ENCODE measurements at regions not wholly inside any gene's neighbourhood (a gene's known extent, or its start where the extent isn't known, plus 50 kb on each side); places are given as distances from the start of the nearest gene placed in this dataset.

- TF ChIP-seq, protein P1, sequence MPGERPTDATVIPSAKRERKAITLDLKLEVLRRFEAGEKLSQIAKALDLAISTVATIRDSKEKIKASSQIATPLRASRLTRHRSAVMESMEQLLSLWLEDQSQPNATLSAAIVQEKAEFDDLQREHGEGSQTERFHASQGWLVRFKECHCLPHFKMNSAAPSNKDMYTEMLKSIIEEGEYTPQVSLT (CRISPR knock-in tag; IDR thresholded peaks at IDR 0.05; ENCODE audit: borderline replicate concordance, low read depth), result no peak
- TF ChIP-seq ZHX1 (CRISPR knock-in tag; IDR thresholded peaks at IDR 0.05; ENCODE audit: low read depth) (no peak), HHEX (CRISPR knock-in tag; IDR thresholded peaks at IDR 0.05) (no peak), ZNF792 (CRISPR knock-in tag; IDR thresholded peaks at IDR 0.05) (no peak), ZNF879 (CRISPR knock-in tag; IDR thresholded peaks at IDR 0.05) (no peak), ZNF407 (CRISPR knock-in tag; IDR thresholded peaks at IDR 0.05; ENCODE audit: not compliant biosample characterization) (no peak), TFDP2 (CRISPR knock-in tag; IDR thresholded peaks at IDR 0.05) (no peak), ZNF782 (CRISPR knock-in tag; IDR thresholded peaks at IDR 0.05; ENCODE audit: borderline replicate concordance) (no peak)
- TF ChIP-seq, protein P2, sequence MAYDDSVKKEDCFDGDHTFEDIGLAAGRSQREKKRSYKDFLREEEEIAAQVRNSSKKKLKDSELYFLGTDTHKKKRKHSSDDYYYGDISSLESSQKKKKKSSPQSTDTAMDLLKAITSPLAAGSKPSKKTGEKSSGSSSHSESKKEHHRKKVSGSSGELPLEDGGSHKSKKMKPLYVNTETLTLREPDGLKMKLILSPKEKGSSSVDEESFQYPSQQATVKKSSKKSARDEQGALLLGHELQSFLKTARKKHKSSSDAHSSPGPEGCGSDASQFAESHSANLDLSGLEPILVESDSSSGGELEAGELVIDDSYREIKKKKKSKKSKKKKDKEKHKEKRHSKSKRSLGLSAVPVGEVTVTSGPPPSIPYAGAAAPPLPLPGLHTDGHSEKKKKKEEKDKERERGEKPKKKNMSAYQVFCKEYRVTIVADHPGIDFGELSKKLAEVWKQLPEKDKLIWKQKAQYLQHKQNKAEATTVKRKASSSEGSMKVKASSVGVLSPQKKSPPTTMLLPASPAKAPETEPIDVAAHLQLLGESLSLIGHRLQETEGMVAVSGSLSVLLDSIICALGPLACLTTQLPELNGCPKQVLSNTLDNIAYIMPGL (CRISPR knock-in tag; IDR thresholded peaks at IDR 0.05; ENCODE audit: borderline replicate concordance in 1 of 2, low read depth in 1 of 2), result no peak
- TF ChIP-seq, protein P3, sequence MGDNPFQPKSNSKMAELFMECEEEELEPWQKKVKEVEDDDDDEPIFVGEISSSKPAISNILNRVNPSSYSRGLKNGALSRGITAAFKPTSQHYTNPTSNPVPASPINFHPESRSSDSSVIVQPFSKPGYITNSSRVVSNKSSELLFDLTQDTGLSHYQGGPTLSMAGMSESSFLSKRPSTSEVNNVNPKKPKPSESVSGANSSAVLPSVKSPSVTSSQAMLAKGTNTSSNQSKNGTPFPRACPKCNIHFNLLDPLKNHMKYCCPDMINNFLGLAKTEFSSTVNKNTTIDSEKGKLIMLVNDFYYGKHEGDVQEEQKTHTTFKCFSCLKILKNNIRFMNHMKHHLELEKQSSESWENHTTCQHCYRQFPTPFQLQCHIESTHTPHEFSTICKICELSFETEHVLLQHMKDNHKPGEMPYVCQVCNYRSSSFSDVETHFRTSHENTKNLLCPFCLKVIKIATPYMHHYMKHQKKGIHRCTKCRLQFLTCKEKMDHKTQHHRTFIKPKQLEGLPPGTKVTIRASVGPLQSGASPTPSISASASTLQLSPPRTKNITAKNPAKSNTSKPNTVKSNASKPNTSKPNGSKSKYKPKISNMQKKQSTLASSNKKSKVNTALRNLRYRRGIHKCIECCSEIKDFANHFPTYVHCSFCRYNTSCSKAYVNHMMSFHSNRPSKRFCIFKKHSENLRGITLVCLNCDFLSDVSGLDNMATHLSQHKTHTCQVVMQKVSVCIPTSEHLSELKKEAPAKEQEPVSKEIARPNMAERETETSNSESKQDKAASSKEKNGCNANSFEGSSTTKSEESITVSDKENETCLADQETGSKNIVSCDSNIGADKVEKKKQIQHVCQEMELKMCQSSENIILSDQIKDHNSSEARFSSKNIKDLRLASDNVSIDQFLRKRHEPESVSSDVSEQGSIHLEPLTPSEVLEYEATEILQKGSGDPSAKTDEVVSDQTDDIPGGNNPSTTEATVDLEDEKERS (CRISPR knock-in tag; IDR thresholded peaks at IDR 0.05), result 0 out of 2 replicates have a peak, but pooled peaks have one; percentile 15
Measured at GRCh38 chr2:226168496-226169160, 631.0 kb downstream of the IRS1 start (continued).
